Activated naive CD4-positive, alpha-beta T cell treated with anti-CD3 and anti-CD28 coated beads, Interleukin-2, amount 50 U/mL, for 72 hours (primary cell): ENCODE measurements at regions not wholly inside any gene's neighbourhood (a gene's known extent, or its start where the extent isn't known, plus 50 kb on each side); places are given as distances from the start of the nearest gene placed in this dataset.

Experiments used
- ATAC-seq, 2 donors: fragments of 150-1000 bp; cut with Tn5 transposase; 2 replicates each; pipeline ENCODE4 v1.10.0; 2021; ENCODE audit warnings: mild to moderate bottlenecking in 2 of 2, moderate library complexity in 2 of 2
- DNase-seq, 2 donors: peaks; one replicate each; pipeline ENCODE4 v3.0.0; 2021 to 2022; ENCODE audit warnings: low spot score in 2 of 2
- H3K27ac Mint-ChIP-seq, 2 donors: one replicate each; pipeline ENCODE4 v1.8.0; 2022; ENCODE audit warnings: mild to moderate bottlenecking in 2 of 2, mixed read lengths in 2 of 2
- H3K36me3 Mint-ChIP-seq, 2 donors: one replicate each; pipeline ENCODE4 v1.8.0; 2022; ENCODE audit warnings: mixed read lengths in 2 of 2
- H3K9me3 Mint-ChIP-seq, 2 donors: one replicate each; pipeline ENCODE4 v1.8.0; 2022; ENCODE audit warnings: mixed read lengths in 2 of 2

DNA sequence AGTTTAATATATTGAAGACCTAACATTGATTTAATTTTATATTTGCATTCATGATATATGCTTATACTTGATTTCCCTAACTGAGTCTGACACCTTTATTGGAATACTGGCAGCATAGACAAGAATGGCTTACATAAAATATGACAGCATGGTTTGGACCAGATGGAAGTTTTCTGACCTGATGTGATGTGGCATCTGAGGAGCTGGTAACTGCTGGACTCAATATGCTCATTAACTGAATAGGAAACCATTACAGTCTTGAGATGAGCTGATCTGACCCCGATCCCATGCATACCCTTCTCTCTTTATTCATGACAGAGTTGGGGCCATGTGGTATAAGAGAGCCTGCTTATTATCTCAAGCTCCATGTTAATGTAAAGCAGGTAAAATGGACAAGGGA is 604.8 kb upstream of the SEL1L start:
- H3K27ac Mint-ChIP-seq: no peak overlapping the region
- ATAC-seq: no peak
- H3K36me3 Mint-ChIP-seq: peaks cover 0 to 9% of the 10 kb centered on the region in 2 donors

DNA sequence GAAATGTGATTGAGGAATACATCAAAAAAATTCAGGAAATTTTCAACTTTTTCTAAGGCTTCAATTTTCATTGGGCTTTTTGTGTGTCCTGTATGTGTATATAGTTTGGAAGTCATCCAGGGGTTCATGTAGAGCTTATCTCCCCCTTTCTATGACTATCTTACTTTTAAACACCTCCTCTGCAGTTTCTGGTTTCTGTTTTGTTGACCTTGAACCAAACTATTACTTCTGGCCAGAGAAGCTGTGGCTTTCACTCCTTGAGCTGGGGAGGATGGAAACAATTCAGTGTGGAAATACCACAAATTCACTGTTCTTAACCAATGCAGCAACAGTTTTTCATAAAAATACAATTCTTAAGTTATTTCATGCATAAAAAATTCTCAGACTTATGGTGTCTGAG is 613.2 kb upstream of the SEL1L start:
- H3K27ac Mint-ChIP-seq: no peak overlapping the region
- H3K9me3 Mint-ChIP-seq: peaks cover under 1 to 18% of the 10 kb centered on the region in 2 donors
- DNase-seq: no peak
- no peak for ATAC-seq
- H3K36me3 Mint-ChIP-seq: no peaks in the 10 kb centered on the region

More for the DNA sequence above, 604.8 kb upstream of the SEL1L start:
- DNase-seq: no peak
- H3K9me3 Mint-ChIP-seq: peaks cover 23 to 27% of the 10 kb centered on the region in 2 donors

DNA sequence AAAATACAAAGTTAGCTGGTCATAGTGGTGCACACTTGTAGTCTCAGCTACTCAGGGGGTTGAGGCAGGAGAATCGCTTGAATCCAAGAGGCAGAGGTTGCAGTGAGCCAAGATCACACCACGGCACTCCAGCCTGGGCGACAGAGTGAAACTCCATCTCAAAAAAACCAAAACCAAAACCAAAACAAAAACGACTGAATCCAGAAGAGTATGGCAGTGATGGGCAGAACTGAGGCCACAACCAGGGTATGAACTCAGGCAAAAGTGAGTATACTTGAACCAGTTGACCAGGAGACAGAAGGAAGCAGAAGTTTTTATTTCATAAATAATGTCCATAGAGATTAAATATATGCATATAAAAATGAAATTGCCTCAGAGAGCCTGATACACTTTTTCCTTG is 620.0 kb upstream of the SEL1L start:
- no peak overlapping the region for H3K27ac Mint-ChIP-seq
- DNase-seq (no peak), ATAC-seq (no peak)
- no peaks in the 10 kb centered on the region for H3K36me3 Mint-ChIP-seq
- peaks cover 5 to 17% of the 10 kb centered on the region in 2 donors for H3K9me3 Mint-ChIP-seq

DNA sequence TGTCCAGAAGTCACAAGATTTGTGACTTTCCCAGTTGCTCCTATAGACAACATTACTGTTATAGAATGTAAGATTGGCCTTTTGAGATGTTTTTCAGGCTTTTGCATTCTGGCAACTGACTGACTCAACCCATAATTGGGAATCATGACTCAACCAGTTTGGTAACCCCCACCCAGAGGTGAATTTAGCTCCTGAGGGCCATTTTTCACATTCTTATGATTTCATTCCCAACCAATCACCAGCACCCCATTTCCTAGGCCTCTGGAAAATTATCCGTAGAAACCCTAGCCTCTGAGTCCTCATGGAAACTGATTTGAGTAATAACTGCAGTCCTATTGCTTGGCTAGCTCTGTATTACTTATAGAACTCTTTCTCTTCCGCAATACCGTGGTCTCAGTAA is 626.0 kb upstream of the SEL1L start:
- no peak overlapping the region for H3K27ac Mint-ChIP-seq
- ATAC-seq (no peak), DNase-seq (no peak)

DNA sequence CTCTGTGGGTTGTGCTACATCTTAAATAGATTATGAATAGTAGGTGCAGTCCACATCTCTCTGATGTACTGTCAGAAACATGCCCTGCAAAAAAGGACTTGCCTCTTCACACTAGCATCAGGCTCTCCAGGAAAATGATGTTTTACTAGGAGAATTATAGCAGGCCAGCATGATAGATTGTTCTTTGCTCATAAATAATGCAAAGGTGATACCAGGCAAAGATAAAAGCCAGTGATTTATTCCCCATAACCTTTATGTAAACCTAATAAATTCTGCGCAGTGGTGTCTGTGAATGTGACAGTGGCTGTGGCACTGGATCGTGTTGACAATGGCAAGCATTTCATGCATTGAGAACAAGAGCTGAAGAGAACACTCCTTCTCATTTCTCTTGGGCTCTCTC is 646.5 kb upstream of the SEL1L start:
- H3K36me3 Mint-ChIP-seq: no peaks in the 10 kb centered on the region
- DNase-seq (no peak), ATAC-seq (no peak)
- no peak overlapping the region for H3K27ac Mint-ChIP-seq
- peaks cover 22 to 30% of the 10 kb centered on the region in 2 donors for H3K9me3 Mint-ChIP-seq

More for the DNA sequence above, 626.0 kb upstream of the SEL1L start:
- peaks cover 12 to 18% of the 10 kb centered on the region in 2 donors for H3K9me3 Mint-ChIP-seq
- H3K36me3 Mint-ChIP-seq: no peaks in the 10 kb centered on the region

DNA sequence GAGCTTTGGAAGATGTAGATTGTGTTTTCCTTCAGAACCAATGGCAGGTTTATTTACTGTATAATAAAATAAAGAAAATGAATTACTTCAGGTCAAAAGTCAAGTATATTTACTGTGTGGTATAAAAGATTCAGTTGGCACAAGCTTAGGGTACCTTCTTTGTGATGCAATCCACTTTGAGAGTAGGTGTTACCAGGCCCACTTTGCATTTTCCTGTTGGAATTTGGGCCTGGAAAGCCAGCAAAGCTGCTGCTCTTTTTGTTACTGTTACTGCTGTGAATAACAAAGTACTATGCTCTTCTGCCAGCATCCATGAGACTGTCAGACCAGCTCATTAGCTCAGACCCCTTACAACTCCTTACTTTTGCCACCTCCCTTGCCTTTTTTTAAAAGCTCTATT is 649.0 kb upstream of the SEL1L start:
- Mint-ChIP-seq H3K27ac (no peak overlapping the region), H3K36me3 (no peaks in the 10 kb centered on the region), H3K9me3 (peaks cover 24 to 32% of the 10 kb centered on the region in 2 donors)
- DNase-seq (no peak), ATAC-seq (no peak)

DNA sequence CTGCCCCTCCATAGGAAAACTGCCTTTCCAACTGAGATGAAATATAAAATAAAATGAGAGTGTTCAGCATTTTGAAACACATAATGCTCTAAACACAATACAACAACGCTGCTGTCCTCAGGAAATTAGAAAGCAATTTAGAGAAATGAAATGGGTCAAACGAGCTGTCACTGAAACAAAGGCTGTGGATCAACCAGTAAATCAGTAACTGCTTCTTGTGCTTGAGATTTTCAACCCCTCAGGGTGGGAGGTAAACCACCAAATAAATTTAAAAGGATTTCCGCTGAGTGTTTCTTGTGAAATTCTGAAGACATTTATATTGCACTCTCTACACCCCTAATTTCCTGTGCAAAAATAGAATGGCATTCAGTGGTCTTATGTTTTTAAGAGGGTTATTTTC is 657.1 kb upstream of the SEL1L start:
- Mint-ChIP-seq H3K36me3 (no peaks in the 10 kb centered on the region), H3K27ac (no peak overlapping the region)
- no peak for ATAC-seq

DNA sequence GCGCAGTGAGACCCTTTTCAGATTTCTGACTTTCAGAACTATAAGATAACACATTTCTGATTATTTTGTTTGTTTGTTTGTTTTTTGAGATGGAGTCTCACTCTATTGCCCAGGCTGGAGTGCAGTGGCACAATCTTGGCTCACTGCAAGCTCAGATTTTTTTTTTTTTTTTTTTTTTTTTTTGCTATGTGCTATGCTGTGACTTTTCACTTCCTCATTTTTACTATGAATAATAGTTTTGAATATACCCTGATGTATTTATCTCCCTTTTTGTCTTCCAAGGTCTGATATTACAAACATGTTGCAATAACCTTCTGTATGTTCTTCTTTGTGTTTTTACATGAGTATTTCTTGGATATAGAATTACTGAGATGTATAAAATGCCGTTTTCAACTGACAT is 658.7 kb upstream of the SEL1L start:
- ATAC-seq: no peak
- H3K9me3 Mint-ChIP-seq: peaks cover 4 to 18% of the 10 kb centered on the region in 2 donors
- H3K27ac Mint-ChIP-seq: no peak overlapping the region
- H3K36me3 Mint-ChIP-seq: no peaks in the 10 kb centered on the region
- no peak for DNase-seq

More for the DNA sequence above, 657.1 kb upstream of the SEL1L start:
- H3K9me3 Mint-ChIP-seq: peaks cover 7 to 21% of the 10 kb centered on the region in 2 donors
- DNase-seq: no peak

DNA sequence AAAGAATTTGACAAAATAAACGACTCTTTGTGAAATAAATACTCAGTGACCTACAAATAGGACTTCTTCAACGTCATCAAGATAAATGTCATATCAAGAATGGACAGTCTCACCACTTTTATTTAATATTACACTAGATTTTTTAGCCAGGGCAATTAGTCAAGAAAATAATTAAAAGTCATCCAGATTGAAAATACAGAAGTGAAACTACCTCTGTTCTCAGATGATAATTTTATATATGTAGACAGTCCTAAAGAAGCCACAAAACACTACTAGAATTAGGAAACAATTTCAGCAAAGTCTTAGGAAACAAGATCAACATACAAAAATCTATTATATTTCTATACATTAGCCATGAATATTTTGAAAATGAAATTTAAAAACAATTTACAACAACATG is 689.6 kb upstream of the SEL1L start:
- peaks cover 15 to 16% of the 10 kb centered on the region in 2 donors for H3K9me3 Mint-ChIP-seq
- DNase-seq (no peak), ATAC-seq (no peak)
- no peaks in the 10 kb centered on the region for H3K36me3 Mint-ChIP-seq
- H3K27ac Mint-ChIP-seq: no peak overlapping the region

DNA sequence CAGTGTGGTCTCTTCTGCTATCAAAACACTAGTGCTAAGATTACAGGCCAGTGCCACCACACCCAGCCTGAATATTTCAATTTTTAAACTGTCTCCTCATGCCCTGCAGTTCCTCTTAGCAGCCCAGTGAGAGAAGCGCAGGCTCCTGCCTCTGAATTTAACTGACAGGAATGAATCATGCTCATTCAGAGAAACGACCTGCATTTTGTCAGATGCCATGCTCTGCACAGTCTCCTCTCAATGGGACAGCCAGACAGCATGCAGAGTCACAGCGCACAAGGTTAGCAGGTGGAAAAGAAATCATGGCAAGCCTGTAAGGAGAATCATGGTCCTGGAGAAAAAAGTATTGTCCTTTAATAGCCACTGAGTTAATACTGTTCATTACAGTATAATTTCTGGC is 691.0 kb upstream of the SEL1L start:
- Mint-ChIP-seq H3K27ac (no peak overlapping the region), H3K9me3 (peaks cover 15 to 19% of the 10 kb centered on the region in 2 donors), H3K36me3 (no peaks in the 10 kb centered on the region)
- no peak for DNase-seq
- ATAC-seq: no peak

DNA sequence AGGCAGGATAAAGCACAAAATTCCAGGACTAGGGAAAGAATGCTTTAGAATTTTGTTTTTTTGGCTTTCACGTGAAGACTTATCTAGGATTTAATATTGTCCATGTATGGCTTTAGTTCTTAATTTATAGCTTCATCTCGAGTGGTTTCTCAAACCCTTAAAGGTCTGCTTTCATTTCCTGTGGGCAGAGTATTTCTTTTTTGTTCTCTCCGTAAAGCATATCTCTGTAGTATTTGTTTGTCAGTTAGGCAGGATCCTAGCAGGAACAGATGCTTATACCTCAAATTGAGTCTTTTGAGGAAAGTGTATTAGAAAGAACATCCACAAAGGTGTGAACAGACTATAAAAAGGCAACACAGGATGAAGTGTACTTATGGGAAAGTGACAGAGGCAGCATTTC is 697.1 kb upstream of the SEL1L start:
- H3K36me3 Mint-ChIP-seq: no peaks in the 10 kb centered on the region
- no peak overlapping the region for H3K27ac Mint-ChIP-seq
- ATAC-seq: no peak
- H3K9me3 Mint-ChIP-seq: peaks cover 23 to 25% of the 10 kb centered on the region in 2 donors
- DNase-seq: no peak

DNA sequence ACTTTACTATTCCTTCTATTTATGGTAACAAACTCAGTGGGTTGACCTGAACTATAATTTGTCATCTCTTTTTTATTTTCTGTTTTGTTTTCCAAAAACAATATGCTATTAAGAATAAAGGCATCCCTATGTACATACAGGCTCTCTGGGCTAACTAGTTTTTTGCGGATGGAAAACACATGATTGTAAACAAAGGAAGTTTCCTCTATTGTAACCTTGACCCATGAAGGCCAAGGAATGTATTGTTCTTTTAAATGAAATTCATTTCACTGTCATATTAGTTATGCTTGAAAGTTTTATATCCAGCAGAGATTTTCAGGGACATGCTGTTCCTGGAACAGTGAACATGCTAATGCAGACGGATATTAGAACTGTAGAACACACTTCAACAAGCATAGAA is 705.0 kb upstream of the SEL1L start:
- Mint-ChIP-seq H3K9me3 (peaks cover 10 to 26% of the 10 kb centered on the region in 2 donors), H3K27ac (no peak overlapping the region), H3K36me3 (no peaks in the 10 kb centered on the region)
- no peak for ATAC-seq
- DNase-seq: no peak

DNA sequence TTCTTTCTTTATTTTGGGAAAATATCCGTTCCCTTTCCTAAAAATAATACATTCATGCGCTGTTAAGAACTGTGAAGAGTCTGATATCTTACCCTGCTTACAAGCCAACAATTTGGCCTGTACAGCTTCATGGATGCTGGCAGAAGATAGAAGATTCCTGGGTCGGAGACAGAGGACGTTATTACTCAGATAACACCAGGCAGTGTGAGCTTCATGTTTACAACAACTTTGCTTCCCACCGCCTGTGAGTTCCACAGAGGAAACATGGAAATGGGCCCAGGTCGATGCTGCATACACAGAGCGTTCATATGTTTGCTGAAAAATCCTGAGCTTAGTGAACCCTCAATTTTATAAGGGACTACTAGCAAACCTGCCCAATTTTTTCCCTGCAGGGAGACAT is 705.6 kb upstream of the SEL1L start:
- Mint-ChIP-seq H3K27ac (no peak overlapping the region), H3K9me3 (peaks cover 10 to 29% of the 10 kb centered on the region in 2 donors), H3K36me3 (no peaks in the 10 kb centered on the region)
- ATAC-seq (no peak), DNase-seq (no peak)

DNA sequence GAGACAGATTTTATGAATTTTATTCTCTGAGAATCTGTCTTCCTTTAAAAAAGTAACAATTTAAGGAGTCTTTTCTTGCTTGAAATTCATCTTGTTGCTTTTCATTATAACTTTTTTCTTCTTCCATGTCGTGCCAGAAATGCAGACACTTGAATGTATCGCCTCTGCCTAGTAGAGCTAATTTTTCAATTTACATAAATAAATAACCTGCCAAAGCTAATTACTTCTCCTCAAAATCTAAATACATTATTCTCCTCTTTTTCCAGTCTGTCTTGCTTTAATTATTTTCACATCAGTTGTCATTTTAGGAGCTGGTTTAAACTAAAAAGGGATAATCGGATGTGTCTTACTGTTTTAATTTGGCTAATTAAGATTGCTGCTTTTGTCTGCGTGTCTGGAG is 711.1 kb upstream of the SEL1L start:
- Mint-ChIP-seq H3K36me3 (no peaks in the 10 kb centered on the region), H3K9me3 (peaks cover 0 to 9% of the 10 kb centered on the region in 2 donors), H3K27ac (no peak overlapping the region)
- ATAC-seq: no peak
- DNase-seq: no peak

DNA sequence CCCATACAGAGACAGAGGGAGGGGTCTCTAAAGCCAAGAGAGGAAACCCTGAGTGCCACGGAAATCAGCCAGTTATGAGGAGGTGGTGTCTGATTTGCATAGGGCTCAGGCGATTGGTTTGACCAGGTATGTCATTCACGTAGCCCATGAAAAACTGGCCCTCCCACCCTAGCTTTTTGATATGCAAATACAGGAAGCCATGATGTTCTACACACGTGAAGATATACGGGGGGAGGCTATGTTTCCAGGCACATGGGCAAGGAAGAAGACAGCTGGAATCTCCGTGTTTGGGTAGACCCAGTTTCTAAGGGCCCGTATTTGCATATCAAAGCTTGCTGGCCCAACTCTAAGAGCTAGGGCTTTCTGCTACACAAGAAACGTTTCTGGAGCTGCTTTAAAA is 717.8 kb upstream of the SEL1L start:
- Mint-ChIP-seq H3K9me3 (peaks cover 9 to 12% of the 10 kb centered on the region in 2 donors), H3K36me3 (no peaks in the 10 kb centered on the region), H3K27ac (no peak overlapping the region)
- DNase-seq: no peak
- ATAC-seq: no peak

DNA sequence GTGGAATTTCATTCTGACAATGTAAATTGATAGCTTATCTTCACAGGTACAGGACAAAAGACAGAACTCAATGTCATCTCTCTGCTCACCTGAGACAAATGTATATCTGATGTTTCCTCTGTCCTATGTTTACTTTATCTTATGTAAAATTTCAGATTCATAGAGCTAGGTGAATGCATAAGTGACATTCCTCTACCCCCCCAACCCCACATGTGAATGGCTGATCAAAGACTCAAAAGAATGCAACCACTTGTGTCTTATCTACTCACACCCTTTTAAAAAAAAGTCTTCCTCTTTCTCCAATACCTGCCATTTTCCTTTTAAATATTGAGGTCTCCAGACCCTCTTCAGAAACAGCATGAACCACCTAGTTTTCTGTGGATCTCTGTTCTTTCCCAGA is 736.6 kb upstream of the SEL1L start:
- H3K9me3 Mint-ChIP-seq: peaks cover 18% of the 10 kb centered on the region in 2 donors
- no peak for ATAC-seq
- no peak for DNase-seq

DNA sequence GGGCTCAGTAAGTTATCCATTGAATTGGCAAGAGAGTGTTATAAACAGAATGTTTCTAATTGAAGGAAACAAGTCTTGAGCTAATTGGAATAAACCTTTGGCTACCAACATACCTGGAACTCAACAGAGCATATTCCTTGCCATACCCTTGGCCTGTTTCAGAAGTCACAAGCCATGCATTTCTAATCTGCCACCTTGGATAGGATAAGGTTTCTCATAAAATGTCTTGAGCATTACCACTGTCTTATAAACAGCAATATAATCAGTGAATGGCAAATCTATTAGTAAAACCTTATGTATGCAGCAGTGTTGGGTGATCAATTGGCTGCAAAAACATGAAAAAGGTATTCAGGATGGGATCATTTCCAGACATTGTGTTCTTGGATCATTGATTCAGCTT is 765.2 kb upstream of the SEL1L start:
- DNase-seq (no peak), ATAC-seq (no peak)
- H3K9me3 Mint-ChIP-seq: peaks cover 16 to 17% of the 10 kb centered on the region in 2 donors
- no peak overlapping the region for H3K27ac Mint-ChIP-seq
- H3K36me3 Mint-ChIP-seq: peaks cover 0 to 5% of the 10 kb centered on the region in 2 donors

More for the DNA sequence above, 736.6 kb upstream of the SEL1L start:
- H3K36me3 Mint-ChIP-seq: no peaks in the 10 kb centered on the region
- H3K27ac Mint-ChIP-seq: no peak overlapping the region

DNA sequence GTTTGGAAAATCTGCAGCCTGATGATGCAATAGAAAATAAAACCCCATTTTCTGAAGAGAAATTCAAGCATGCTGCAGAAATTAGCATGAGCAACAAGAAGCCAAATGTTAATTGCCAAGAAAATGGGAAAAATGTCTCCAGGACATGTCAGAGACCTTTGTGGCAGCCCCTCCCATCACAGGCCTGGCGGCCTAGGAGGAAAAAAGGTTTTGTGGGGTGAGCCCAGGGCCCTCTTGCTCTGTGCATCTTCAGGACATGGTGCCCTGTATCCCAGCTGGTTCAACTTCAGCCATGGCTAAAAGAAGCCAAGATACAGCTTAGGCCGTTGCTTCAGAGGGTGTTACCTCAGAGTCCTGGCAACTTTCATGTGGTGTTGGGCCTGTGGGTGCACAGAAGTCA is 775.5 kb upstream of the SEL1L start:
- peaks cover 0 to 19% of the 10 kb centered on the region in 2 donors for H3K36me3 Mint-ChIP-seq
- peaks cover 21 to 28% of the 10 kb centered on the region in 2 donors for H3K9me3 Mint-ChIP-seq

DNA sequence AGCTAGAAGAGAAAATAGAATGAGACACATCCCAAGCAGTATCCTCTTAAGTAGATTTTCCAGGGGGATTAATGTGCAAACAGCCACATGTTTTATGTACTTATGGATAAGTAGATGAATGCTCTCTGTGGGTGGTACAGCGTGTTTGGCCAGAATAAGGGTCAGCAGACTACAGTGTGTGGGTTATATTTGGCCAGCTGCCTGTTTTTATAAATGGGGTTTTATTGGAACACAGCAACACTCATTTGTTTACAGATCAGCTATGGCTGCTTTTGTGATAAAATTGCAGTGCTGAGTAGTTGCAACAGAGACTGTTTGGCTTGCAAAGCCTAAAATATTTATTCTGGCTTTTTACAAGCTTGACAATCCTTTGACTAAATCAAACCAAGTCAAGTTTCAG is 780.2 kb upstream of the SEL1L start:
- Mint-ChIP-seq H3K36me3 (peaks cover 0 to 12% of the 10 kb centered on the region in 2 donors), H3K27ac (no peak overlapping the region), H3K9me3 (peaks cover 13 to 24% of the 10 kb centered on the region in 2 donors)
- DNase-seq (no peak), ATAC-seq (no peak)

More for the DNA sequence above, 775.5 kb upstream of the SEL1L start:
- no peak for DNase-seq
- no peak for ATAC-seq
- H3K27ac Mint-ChIP-seq: no peak overlapping the region
